HL-60 (cell line): ENCODE measurements at regions not wholly inside any gene's neighbourhood (a gene's known extent, or its start where the extent isn't known, plus 50 kb on each side); places are given as distances from the start of the nearest gene placed in this dataset.

ENCODE experiments used
- DNase-seq, 2 experiments: peaks; one replicate each; pipeline ENCODE4 v3.0.0-alpha.2; 2010 to 2020; ENCODE audit warnings: low read depth in 1 of 2, low spot score in 1 of 2
- H3K27ac ChIP-seq: fragments of 250-450 bp; sonication (Bioruptor Pico); replicated peaks from 2 replicates; pipeline ENCODE4 v1.5.1; 2020; ENCODE audit warnings: mild to moderate bottlenecking, moderate library complexity
- H3K27me3 ChIP-seq: fragments of 250-450 bp; sonication (Bioruptor Pico); 2 replicates; pipeline ENCODE4 v1.5.1; 2021; ENCODE audit warnings: mild to moderate bottlenecking, moderate library complexity; ENCODE audit not compliant: insufficient read depth, poor library complexity, severe bottlenecking
- H3K4me3 ChIP-seq: replicated peaks from 2 replicates; pipeline ENCODE4 v1.5.1; 2011; ENCODE audit warnings: mild to moderate bottlenecking, control low read depth, low read length; ENCODE audit not compliant: insufficient read depth
- CTCF ChIP-seq: IDR thresholded peaks from one replicate; pipeline ENCODE4 v1.5.1; 2011; ENCODE audit warnings: low read length, control low read depth, inconsistent platforms; ENCODE audit not compliant: insufficient read depth
- GABPA ChIP-seq: IDR thresholded peaks from 2 replicates; pipeline ENCODE4 v1.6.1; 2012; ENCODE audit warnings: low read depth
- POLR2AphosphoS5 ChIP-seq: IDR thresholded peaks from 2 replicates; pipeline ENCODE4 v1.6.1; 2012; ENCODE audit warnings: low read depth
- REST ChIP-seq: IDR thresholded peaks from 2 replicates; pipeline ENCODE4 v1.6.1; 2012; ENCODE audit warnings: low read depth; ENCODE audit not compliant: insufficient replicate concordance
- SPI1 ChIP-seq: IDR thresholded peaks from 2 replicates; pipeline ENCODE4 v1.6.1; 2012; ENCODE audit warnings: low read depth, mild to moderate bottlenecking, borderline replicate concordance

GRCh38 chr5:124665625-124666024 lies 80.8 kb downstream of the ZNF608 start:
- DNase-seq: no peak
- no peak overlapping the region for H3K27ac ChIP-seq
- no peak for TF ChIP-seq REST
- no peak for TF ChIP-seq POLR2AphosphoS5
- TF ChIP-seq CTCF: no peak
- no peak for TF ChIP-seq GABPA
- no peak for TF ChIP-seq SPI1

GRCh38 chr5:124665035-124665434 lies 81.4 kb downstream of the ZNF608 start:
- DNase-seq: no peak
- H3K27ac ChIP-seq: no peak overlapping the region
- TF ChIP-seq GABPA (no peak), POLR2AphosphoS5 (no peak), CTCF (no peak), SPI1 (no peak), REST (no peak)
- no peaks in the 10 kb centered on the region for H3K27me3 ChIP-seq
- H3K4me3 ChIP-seq: no peak overlapping the region

More at GRCh38 chr5:124665625-124666024, 80.8 kb downstream of the ZNF608 start:
- no peaks in the 10 kb centered on the region for H3K27me3 ChIP-seq
- no peak overlapping the region for H3K4me3 ChIP-seq

- no peak for TF ChIP-seq GABPA
- TF ChIP-seq SPI1: no peak
- TF ChIP-seq REST: no peak
- TF ChIP-seq CTCF: no peak
- no peak for TF ChIP-seq POLR2AphosphoS5
- DNase-seq: no peak
- H3K27ac ChIP-seq: no peak overlapping the region
- no peak overlapping the region for H3K4me3 ChIP-seq
- no peaks in the 10 kb centered on the region for H3K27me3 ChIP-seq
Observed at GRCh38 chr5:124664287-124664686, 82.2 kb downstream of the ZNF608 start.
